ENCODE measurements at regions not wholly inside any gene's neighbourhood (a gene's known extent, or its start where the extent isn't known, plus 50 kb on each side); places are given as distances from the start of the nearest gene placed in this dataset.
A peak's percentile ranks its signal among the peaks of the same experiment; 100 is the strongest.

DNA sequence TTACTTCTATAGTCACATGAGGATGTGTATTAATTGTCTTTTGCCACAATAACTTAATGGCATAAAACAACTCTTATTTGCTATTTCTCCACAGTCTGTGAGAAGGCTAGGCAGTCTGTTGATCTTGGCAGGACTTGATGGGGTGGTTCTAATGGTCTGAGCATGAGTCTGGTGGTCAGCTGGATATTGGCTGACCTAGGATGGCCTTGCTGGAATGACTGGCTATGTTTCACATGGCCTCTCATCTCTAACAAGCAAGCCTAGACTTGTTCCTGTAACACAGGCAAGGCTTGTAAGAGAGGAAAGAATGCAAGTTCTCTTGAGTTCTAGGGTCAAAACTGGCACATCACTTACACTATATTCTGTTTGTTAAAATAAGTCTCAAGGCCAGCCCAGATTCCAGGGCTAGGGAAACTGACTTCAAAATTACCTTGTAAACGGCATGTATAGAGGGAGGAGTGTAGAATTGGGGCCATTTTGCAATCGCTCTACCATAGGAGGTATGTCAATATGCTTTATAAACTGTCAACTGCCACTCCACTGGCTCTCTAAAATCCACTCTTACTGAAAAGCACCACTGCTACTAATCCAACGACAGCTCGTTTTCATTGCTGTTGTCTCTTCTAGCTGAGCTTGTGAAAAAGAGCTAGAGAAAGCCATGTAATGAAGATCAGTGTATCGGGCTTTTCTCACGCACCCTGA, 325.0 kb upstream of the PKDCC start:
- intact Hi-C loops (cut with DNase I): no loop called here
- Histone ChIP-seq H3K36me3 (no peaks in the 10 kb centered on the region), H3K9me3 (no peaks in the 10 kb centered on the region), H3K4me1 (peaks cover 0 to 52% (median 16%) of the 10 kb centered on the region in 4 donors), H3K27ac (peak overlapping the region in 2 of 3 donors; percentile 39 to 47), H3K4me3 (no peak overlapping the region), H3K27me3 (no peaks in the 10 kb centered on the region)
- DNase-seq: peak in 1 of 3 donors; percentile 56
- WGBS (ENCODE audit: insufficient coverage, low coverage, low lambda C conversion rate, missing lambda C conversion rate): 75% methylated on average over 6 of the region's 6 CpGs
- peak; percentile 68 to 88 (median 76) for ATAC-seq
- TF ChIP-seq CTCF (IDR thresholded peaks at IDR 0.05) (no peak), POLR2A (IDR thresholded peaks at IDR 0.05) (no peak)

DNA sequence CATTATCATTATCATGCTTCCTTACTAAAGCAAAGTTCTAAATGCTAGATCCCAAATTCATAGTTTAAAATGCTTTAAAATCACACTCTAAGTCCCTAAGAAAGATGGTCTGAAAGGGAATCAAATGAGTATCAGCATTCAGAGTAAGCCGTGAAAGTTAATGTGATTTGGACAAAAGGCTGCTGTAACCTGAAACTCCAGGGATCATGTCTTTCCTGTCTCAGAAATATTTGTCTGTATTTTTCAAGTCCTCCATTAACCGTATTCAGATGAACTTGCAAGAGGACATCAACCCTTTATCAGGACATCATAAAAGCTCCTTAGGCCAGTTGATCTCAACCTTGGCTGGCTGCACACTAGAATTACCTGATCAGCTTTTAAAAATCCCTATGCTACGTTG, 324.3 kb upstream of the PKDCC start:
- DNase-seq (no peak), ATAC-seq (no peak)
- no peak for TF ChIP-seq POLR2A (IDR thresholded peaks at IDR 0.05)
- peak overlapping the region in 1 of 3 donors; percentile 47 for H3K27ac ChIP-seq
- H3K27me3 ChIP-seq: no peaks in the 10 kb centered on the region
- no peaks in the 10 kb centered on the region for H3K36me3 ChIP-seq
- H3K4me1 ChIP-seq: peaks cover 0 to 54% (median 16%) of the 10 kb centered on the region in 4 donors
- intact Hi-C loops (cut with DNase I): no loop called here
- no peaks in the 10 kb centered on the region for H3K9me3 ChIP-seq
- WGBS (ENCODE audit: insufficient coverage, low coverage, low lambda C conversion rate, missing lambda C conversion rate): 69% methylated on average over 3 of the region's 3 CpGs
- H3K4me3 ChIP-seq: no peak overlapping the region

- no peaks in the 10 kb centered on the region for H3K27me3 ChIP-seq
- no peaks in the 10 kb centered on the region for H3K36me3 ChIP-seq
- 15% methylated on average over 3 of the region's 3 CpGs for WGBS (ENCODE audit: insufficient coverage, low coverage, low lambda C conversion rate, missing lambda C conversion rate)
- no peaks in the 10 kb centered on the region for H3K9me3 ChIP-seq
- peak overlapping the region in 1 of 3 donors; percentile 86 for H3K27ac ChIP-seq
- no peak for ATAC-seq
- no peak for TF ChIP-seq CTCF (IDR thresholded peaks at IDR 0.05)
- TF ChIP-seq POLR2A (IDR thresholded peaks at IDR 0.05): no peak
- no peak for DNase-seq
- intact Hi-C loops (cut with DNase I): no loop called here
- H3K4me1 ChIP-seq: peaks cover 0 to 60% (median 16%) of the 10 kb centered on the region in 4 donors
- no peak overlapping the region for H3K4me3 ChIP-seq
Observed at GRCh38 chr2:41724465-41724864, 323.4 kb upstream of the PKDCC start.

- peak overlapping the region in 2 of 3 donors; percentile 62 to 86 for H3K27ac ChIP-seq
- ATAC-seq: peak; percentile 73 to 83 (median 78)
- 44% methylated on average over 3 of the region's 3 CpGs for WGBS (ENCODE audit: insufficient coverage, low coverage, low lambda C conversion rate, missing lambda C conversion rate)
Observed at GRCh38 chr2:41725901-41726300, 321.9 kb upstream of the PKDCC start.

More at GRCh38 chr2:41725901-41726300, 321.9 kb upstream of the PKDCC start:
- Histone ChIP-seq H3K27me3 (no peaks in the 10 kb centered on the region), H3K4me1 (peaks cover 0 to 60% (median 16%) of the 10 kb centered on the region in 4 donors), H3K9me3 (no peaks in the 10 kb centered on the region), H3K4me3 (no peak overlapping the region), H3K36me3 (no peaks in the 10 kb centered on the region)
- TF ChIP-seq CTCF (IDR thresholded peaks at IDR 0.05) (no peak), POLR2A (IDR thresholded peaks at IDR 0.05) (no peak)
- DNase-seq: no peak
- intact Hi-C loops (cut with DNase I): no loop called here
